GM23248 (cell line): ENCODE measurements at regions not wholly inside any gene's neighbourhood (a gene's known extent, or its start where the extent isn't known, plus 50 kb on each side); places are given as distances from the start of the nearest gene placed in this dataset.

Experiments
- EZH2 ChIP-seq: fragments of 200-600 bp; sonication (generic); IDR thresholded peaks from 2 replicates; pipeline ENCODE4 v1.6.1; 2018; ENCODE audit warnings: antibody characterized with exemption, mild to moderate bottlenecking; ENCODE audit not compliant: insufficient read depth, poor library complexity, severe bottlenecking
- EZH2phosphoT487 ChIP-seq: fragments of 200-600 bp; sonication (generic); IDR thresholded peaks from 2 replicates; pipeline ENCODE4 v1.6.1; 2018; ENCODE audit warnings: antibody characterized with exemption, moderate library complexity, mild to moderate bottlenecking, low read depth; ENCODE audit not compliant: insufficient read depth

GRCh38 chr12:118751355-118751754 is 230.0 kb upstream of the SRRM4 start:
- TF ChIP-seq EZH2 (no peak), EZH2phosphoT487 (no peak)
